Breast epithelium (tissue), 3 donors: ENCODE measurements at regions not wholly inside any gene's neighbourhood (a gene's known extent, or its start where the extent isn't known, plus 50 kb on each side); places are given as distances from the start of the nearest gene placed in this dataset.

Experiments
- POLR2A ChIP-seq: fragments of 450-650 bp; IDR thresholded peaks from one replicate; pipeline ENCODE4 v1.6.1; 2016; ENCODE audit warnings: antibody characterized with exemption, mild to moderate bottlenecking, moderate library complexity
- POLR2AphosphoS5 ChIP-seq, 3 donors: sonication (generic); formaldehyde crosslinking; IDR thresholded peaks; one replicate each; pipeline ENCODE4 v1.6.1; 2017; ENCODE audit warnings: antibody characterized with exemption in 3 of 3
- TF ChIP-seq, protein P1 (sequence below), 3 donors: fragments of 450-650 bp; IDR thresholded peaks; one replicate each; pipeline ENCODE4 v1.5.1; 2016 to 2017; ENCODE audit warnings: antibody characterized with exemption in 3 of 3, mild to moderate bottlenecking in 3 of 3, moderate library complexity in 3 of 3

DNA sequence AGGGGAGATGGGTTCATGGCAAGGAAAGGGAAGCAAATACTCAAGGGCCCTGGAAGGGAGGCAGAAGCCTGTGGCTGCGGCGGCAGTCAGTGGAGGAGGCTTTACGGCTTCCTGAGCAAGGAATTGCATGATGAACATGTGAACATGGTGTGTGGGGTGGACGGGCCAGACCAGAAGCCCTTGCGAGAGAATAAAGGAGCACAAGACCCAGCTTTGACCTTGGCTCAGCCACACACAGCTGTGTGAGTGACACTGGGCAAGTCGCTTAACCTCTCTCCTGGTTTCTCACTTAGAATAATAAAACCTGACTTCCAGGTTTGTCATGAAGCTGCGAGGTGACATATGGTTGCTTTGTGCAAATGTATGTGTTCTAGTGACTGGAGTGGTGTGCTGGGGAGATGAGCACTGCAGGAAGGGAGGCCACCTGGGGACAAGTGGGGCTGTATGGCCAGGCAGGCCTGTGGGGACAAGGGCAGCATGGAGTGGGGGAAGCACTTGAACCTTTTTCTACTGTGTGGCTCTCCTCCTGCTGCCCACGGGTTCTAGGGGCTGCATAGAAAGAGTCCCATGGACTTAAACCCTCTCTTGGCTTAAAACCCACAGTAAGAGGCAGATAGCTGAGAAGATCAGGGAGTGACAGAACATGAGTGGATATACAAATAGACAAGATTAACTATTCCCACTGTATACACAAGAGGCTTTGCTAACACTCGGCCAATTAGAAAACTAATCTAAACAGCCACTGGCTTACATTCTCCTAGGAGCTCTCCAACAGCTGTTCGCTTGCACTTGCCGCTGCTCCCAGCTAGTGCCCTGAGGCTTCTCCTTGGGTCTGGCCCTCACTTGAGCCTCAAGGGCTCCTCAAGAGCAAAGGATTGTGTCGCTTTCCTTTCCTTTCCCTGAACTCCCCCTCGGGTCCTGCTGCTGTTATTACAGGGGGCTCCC, 67.3 kb upstream of the CDON start:
- TF ChIP-seq, protein P1, sequence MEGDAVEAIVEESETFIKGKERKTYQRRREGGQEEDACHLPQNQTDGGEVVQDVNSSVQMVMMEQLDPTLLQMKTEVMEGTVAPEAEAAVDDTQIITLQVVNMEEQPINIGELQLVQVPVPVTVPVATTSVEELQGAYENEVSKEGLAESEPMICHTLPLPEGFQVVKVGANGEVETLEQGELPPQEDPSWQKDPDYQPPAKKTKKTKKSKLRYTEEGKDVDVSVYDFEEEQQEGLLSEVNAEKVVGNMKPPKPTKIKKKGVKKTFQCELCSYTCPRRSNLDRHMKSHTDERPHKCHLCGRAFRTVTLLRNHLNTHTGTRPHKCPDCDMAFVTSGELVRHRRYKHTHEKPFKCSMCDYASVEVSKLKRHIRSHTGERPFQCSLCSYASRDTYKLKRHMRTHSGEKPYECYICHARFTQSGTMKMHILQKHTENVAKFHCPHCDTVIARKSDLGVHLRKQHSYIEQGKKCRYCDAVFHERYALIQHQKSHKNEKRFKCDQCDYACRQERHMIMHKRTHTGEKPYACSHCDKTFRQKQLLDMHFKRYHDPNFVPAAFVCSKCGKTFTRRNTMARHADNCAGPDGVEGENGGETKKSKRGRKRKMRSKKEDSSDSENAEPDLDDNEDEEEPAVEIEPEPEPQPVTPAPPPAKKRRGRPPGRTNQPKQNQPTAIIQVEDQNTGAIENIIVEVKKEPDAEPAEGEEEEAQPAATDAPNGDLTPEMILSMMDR (IDR thresholded peaks at IDR 0.05): no peak
- TF ChIP-seq POLR2AphosphoS5 (IDR thresholded peaks at IDR 0.05): no peak
- TF ChIP-seq POLR2A: no peak
